ENCODE measurements at regions not wholly inside any gene's neighbourhood (a gene's known extent, or its start where the extent isn't known, plus 50 kb on each side); places are given as distances from the start of the nearest gene placed in this dataset.

DNA sequence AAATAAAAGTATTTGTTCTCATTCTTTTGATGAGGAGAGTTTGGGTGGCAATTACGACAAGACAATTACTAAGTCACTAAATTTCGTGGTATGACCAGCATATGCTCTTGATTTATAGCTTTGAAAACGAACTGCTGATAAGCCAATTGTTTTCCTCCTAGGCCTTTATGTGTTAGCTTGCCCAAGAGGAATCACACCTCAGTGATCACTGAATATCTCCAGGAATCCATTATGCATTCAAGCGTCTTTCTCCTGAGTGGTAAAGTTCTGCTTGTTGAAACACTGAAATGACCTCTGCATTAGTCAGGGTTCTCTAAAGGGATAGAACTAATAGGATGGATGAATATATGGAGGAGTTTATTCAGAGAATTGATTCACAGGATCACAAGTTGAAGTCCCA lies 677.7 kb upstream of the MEF2C start:
- H3K9me2 ChIP-seq (replicated peaks; ENCODE audit: insufficient read depth): no peaks in the 10 kb centered on the region
- no peak overlapping the region for H2AFZ ChIP-seq
- no peaks in the 10 kb centered on the region for H3K9me3 ChIP-seq (ENCODE audit: low read depth)
- H3K27me3 ChIP-seq: no peaks in the 10 kb centered on the region
- H3K79me2 ChIP-seq: no peaks in the 10 kb centered on the region
- H3K27ac ChIP-seq: no peak overlapping the region
- no peak overlapping the region for H3K4me2 ChIP-seq
- no peak overlapping the region for H3K4me3 ChIP-seq
- TF ChIP-seq EZH2 (IDR thresholded peaks at IDR 0.05; ENCODE audit: borderline replicate concordance) (no peak), EZH2phosphoT487 (IDR thresholded peaks at IDR 0.05; ENCODE audit: low read depth, severe bottlenecking, unreplicated experiment) (no peak)
- TF ChIP-seq, protein P1, sequence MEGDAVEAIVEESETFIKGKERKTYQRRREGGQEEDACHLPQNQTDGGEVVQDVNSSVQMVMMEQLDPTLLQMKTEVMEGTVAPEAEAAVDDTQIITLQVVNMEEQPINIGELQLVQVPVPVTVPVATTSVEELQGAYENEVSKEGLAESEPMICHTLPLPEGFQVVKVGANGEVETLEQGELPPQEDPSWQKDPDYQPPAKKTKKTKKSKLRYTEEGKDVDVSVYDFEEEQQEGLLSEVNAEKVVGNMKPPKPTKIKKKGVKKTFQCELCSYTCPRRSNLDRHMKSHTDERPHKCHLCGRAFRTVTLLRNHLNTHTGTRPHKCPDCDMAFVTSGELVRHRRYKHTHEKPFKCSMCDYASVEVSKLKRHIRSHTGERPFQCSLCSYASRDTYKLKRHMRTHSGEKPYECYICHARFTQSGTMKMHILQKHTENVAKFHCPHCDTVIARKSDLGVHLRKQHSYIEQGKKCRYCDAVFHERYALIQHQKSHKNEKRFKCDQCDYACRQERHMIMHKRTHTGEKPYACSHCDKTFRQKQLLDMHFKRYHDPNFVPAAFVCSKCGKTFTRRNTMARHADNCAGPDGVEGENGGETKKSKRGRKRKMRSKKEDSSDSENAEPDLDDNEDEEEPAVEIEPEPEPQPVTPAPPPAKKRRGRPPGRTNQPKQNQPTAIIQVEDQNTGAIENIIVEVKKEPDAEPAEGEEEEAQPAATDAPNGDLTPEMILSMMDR (IDR thresholded peaks at IDR 0.05; ENCODE audit: poor library complexity): no peak
- no peaks in the 10 kb centered on the region for H3K36me3 ChIP-seq (replicated peaks; ENCODE audit: insufficient read depth, low read depth)
- 58% methylated on average over 4 of the region's 4 CpGs for WGBS (ENCODE audit: low lambda C conversion rate, missing lambda C conversion rate)
- H4K20me1 ChIP-seq (ENCODE audit: insufficient read depth, poor library complexity, severe bottlenecking): no peaks in the 10 kb centered on the region
- no peaks in the 10 kb centered on the region for H3K4me1 ChIP-seq (ENCODE audit: insufficient read depth)
- DNase-seq (ENCODE audit: low spot score): no peak

DNA sequence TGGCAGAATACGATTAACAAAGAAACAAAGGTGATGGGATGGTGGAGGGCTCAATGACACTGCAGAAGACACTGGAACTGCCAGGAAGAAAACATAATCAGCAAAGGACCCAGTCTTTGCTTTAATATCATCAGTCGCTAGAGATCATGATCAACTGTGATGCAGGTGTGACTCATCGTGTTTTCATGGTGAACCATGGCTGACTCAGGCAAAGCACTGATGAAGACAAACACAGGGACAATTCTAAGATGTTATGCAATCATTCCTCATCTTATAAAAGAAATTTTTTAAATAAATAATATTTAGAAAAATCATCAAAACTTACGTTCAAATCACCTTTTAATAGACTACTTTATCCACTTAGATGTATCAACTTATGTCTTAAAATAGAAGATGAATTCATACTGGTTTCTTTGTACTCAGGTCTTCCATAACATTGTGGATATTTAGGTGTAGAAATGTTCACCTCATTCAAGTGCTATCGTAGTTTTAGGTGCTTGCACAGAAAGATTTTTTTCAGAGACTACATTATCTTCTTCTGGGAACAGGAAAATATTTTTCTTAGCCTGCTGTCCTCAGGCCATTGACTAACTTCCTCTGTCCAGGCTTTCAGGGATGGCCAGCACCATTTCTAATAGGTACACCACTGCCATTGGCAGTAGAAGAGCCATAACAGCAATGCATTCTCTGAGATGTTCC lies 673.4 kb upstream of the MEF2C start:
- H2AFZ ChIP-seq: no peak overlapping the region
- no peaks in the 10 kb centered on the region for H3K9me3 ChIP-seq (ENCODE audit: low read depth)
- H3K79me2 ChIP-seq: no peaks in the 10 kb centered on the region
- no peaks in the 10 kb centered on the region for H3K9me2 ChIP-seq (replicated peaks; ENCODE audit: insufficient read depth)
- TF ChIP-seq EZH2 (IDR thresholded peaks at IDR 0.05; ENCODE audit: borderline replicate concordance) (no peak), EZH2phosphoT487 (IDR thresholded peaks at IDR 0.05; ENCODE audit: low read depth, severe bottlenecking, unreplicated experiment) (no peak)
- TF ChIP-seq, protein P1 (IDR thresholded peaks at IDR 0.05; ENCODE audit: poor library complexity): no peak
- no peaks in the 10 kb centered on the region for H3K36me3 ChIP-seq (replicated peaks; ENCODE audit: insufficient read depth, low read depth)
- peak; percentile 6 for DNase-seq (ENCODE audit: low spot score)
- no peak overlapping the region for H3K4me2 ChIP-seq
- H3K4me3 ChIP-seq: no peak overlapping the region
- H4K20me1 ChIP-seq (ENCODE audit: insufficient read depth, poor library complexity, severe bottlenecking): no peaks in the 10 kb centered on the region
- H3K4me1 ChIP-seq (ENCODE audit: insufficient read depth): no peaks in the 10 kb centered on the region
- H3K27me3 ChIP-seq: no peaks in the 10 kb centered on the region
- WGBS (ENCODE audit: low lambda C conversion rate, missing lambda C conversion rate): 91% methylated on average over 5 of the region's 5 CpGs
- H3K27ac ChIP-seq: no peak overlapping the region

DNA sequence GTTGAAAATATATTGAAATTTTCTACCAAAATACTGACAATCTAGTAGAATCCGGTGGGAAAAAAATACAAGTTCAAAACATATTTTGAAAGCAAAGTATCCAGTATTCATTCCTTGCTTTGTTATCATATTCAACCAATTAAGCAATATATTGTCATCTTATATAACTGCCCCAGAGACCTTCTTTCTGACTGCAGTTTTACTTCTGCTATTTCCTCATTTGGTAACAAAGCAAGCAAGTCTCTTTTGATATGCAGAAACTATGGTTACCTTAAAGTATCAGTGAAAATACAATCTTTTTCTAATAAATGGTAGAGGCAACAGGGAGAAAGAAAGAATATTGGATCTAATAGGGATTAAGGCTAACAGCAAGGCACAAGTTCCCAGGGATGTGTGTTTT lies 663.7 kb upstream of the MEF2C start:
- WGBS (ENCODE audit: low lambda C conversion rate, missing lambda C conversion rate): 100% methylated on average over 1 of the region's 1 CpG
- no peak overlapping the region for H3K27ac ChIP-seq
- H3K36me3 ChIP-seq (replicated peaks; ENCODE audit: insufficient read depth, low read depth): no peaks in the 10 kb centered on the region
- no peak for DNase-seq (ENCODE audit: low spot score)
- H3K79me2 ChIP-seq: no peaks in the 10 kb centered on the region
- H4K20me1 ChIP-seq (ENCODE audit: insufficient read depth, poor library complexity, severe bottlenecking): no peaks in the 10 kb centered on the region
- H3K4me2 ChIP-seq: no peak overlapping the region
- H3K9me3 ChIP-seq (ENCODE audit: low read depth): no peaks in the 10 kb centered on the region
- no peaks in the 10 kb centered on the region for H3K9me2 ChIP-seq (replicated peaks; ENCODE audit: insufficient read depth)
- H3K27me3 ChIP-seq: no peaks in the 10 kb centered on the region
- TF ChIP-seq EZH2phosphoT487 (IDR thresholded peaks at IDR 0.05; ENCODE audit: low read depth, severe bottlenecking, unreplicated experiment): no peak
- TF ChIP-seq, protein P1 (IDR thresholded peaks at IDR 0.05; ENCODE audit: poor library complexity): no peak
- no peak for TF ChIP-seq EZH2 (IDR thresholded peaks at IDR 0.05; ENCODE audit: borderline replicate concordance)
- H3K4me1 ChIP-seq (ENCODE audit: insufficient read depth): no peaks in the 10 kb centered on the region
- no peak overlapping the region for H2AFZ ChIP-seq
- H3K4me3 ChIP-seq: no peak overlapping the region
